HG02938 (cell line): ENCODE measurements at regions not wholly inside any gene's neighbourhood (a gene's known extent, or its start where the extent isn't known, plus 50 kb on each side); places are given as distances from the start of the nearest gene placed in this dataset.

Experiments
- ATAC-seq: cut with Tn5 transposase; IDR thresholded peaks from one replicate; pipeline ENCODE4 v1.9.1; 2021; ENCODE audit warnings: mild to moderate bottlenecking, moderate library complexity; ENCODE audit not compliant: unreplicated experiment

- ATAC-seq = no peak
Observed at GRCh38 chr13:59495299-59495698, 668.4 kb downstream of the DIAPH3 start.

GRCh38 chr13:59495936-59496512, 667.7 kb downstream of the DIAPH3 start:
- no peak for ATAC-seq

GRCh38 chr13:59497621-59498247, 666.0 kb downstream of the DIAPH3 start:
- ATAC-seq = no peak

- no peak for ATAC-seq
Observed at GRCh38 chr13:59501004-59501403, 662.7 kb downstream of the DIAPH3 start.

- no peak for ATAC-seq
Observed at GRCh38 chr13:59504407-59504806, 659.3 kb downstream of the DIAPH3 start.

- ATAC-seq = no peak
Observed at GRCh38 chr13:59510386-59510785, 653.3 kb downstream of the DIAPH3 start.

- ATAC-seq = no peak
Observed at GRCh38 chr13:59513686-59514085, 650.0 kb downstream of the DIAPH3 start.

- no peak for ATAC-seq
Observed at GRCh38 chr13:59514316-59514715, 649.4 kb downstream of the DIAPH3 start.

- ATAC-seq = no peak
Observed at GRCh38 chr13:59519819-59520218, 643.9 kb downstream of the DIAPH3 start.

GRCh38 chr13:59521549-59521948, 642.2 kb downstream of the DIAPH3 start:
- no peak for ATAC-seq

GRCh38 chr13:59522652-59523051, 641.1 kb downstream of the DIAPH3 start:
- no peak for ATAC-seq

GRCh38 chr13:59527500-59527899, 636.2 kb downstream of the DIAPH3 start:
- no peak for ATAC-seq

GRCh38 chr13:59531571-59532091, 632.1 kb downstream of the DIAPH3 start:
- ATAC-seq = no peak

GRCh38 chr13:59532405-59532804, 631.3 kb downstream of the DIAPH3 start:
- ATAC-seq = no peak

GRCh38 chr13:59533561-59534555, 629.9 kb downstream of the DIAPH3 start:
- no peak for ATAC-seq

- ATAC-seq = no peak
Observed at GRCh38 chr13:59534806-59535205, 628.9 kb downstream of the DIAPH3 start.

- no peak for ATAC-seq
Observed at GRCh38 chr13:59537500-59537899, 626.2 kb downstream of the DIAPH3 start.

- ATAC-seq = no peak
Observed at GRCh38 chr13:59538512-59538911, 625.2 kb downstream of the DIAPH3 start.

- no peak for ATAC-seq
Observed at GRCh38 chr13:59542303-59542702, 621.4 kb downstream of the DIAPH3 start.

GRCh38 chr13:59543418-59543817, 620.3 kb downstream of the DIAPH3 start:
- no peak for ATAC-seq

GRCh38 chr13:59545007-59545406, 618.7 kb downstream of the DIAPH3 start:
- ATAC-seq = no peak
